ENCODE measurements at regions not wholly inside any gene's neighbourhood (a gene's known extent, or its start where the extent isn't known, plus 50 kb on each side); places are given as distances from the start of the nearest gene placed in this dataset.

DNA sequence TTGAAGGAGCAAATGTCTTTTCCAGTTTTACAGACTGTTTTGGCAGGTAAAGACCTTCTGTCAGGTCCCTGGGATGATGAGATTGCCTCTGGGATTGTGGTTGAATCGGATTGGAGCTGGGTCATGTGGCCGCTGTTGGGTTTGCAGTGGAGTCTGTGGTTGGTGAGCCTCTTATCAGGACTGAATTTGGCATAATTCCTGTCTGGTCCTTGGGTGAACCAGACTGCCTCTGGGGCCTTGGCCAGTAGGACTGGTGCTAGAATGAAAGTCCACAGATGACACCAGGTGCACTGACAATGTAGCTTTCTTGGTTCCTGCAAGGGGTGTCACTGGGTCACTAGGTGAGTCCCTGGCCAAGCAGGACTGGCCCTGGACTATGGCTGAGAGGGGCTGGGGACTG, 155.3 kb downstream of the TPH2 start:
- Histone ChIP-seq H3K79me1 (ENCODE audit: low read depth, low read length) (no peaks in the 10 kb centered on the region), H3K23me2 (ENCODE audit: low read depth, low read length) (no peaks in the 10 kb centered on the region), H3K9ac (replicated peaks in 1 of 4; ENCODE audit: extremely low read depth in 1 of 4, low read depth in 3 of 4, low read length in 3 of 4) (no peak overlapping the region), H3K18ac (ENCODE audit: extremely low read depth, low read length) (no peak overlapping the region), H2BK20ac (ENCODE audit: low read length) (no peak overlapping the region), H3K36me3 (ENCODE audit: control insufficient read depth in 2 of 4, insufficient read depth in 4 of 4, low read length in 3 of 4) (no peaks in the 10 kb centered on the region), H3K23ac (ENCODE audit: insufficient read length) (no peak overlapping the region), H2BK12ac (ENCODE audit: low read depth, low read length) (no peak overlapping the region), H3K79me2 (ENCODE audit: control insufficient read depth in 1 of 2, insufficient read depth in 2 of 2, low read length in 2 of 2) (no peaks in the 10 kb centered on the region), H4K20me1 (replicated peaks in 1 of 2; ENCODE audit: control insufficient read depth in 1 of 2, insufficient read depth in 2 of 2, low read length in 2 of 2) (no peaks in the 10 kb centered on the region), H2BK15ac (ENCODE audit: low read length) (no peak overlapping the region), H4K91ac (replicated peaks; ENCODE audit: insufficient read length, low read length) (no peak overlapping the region), H2AK5ac (ENCODE audit: low read depth, low read length) (no peak overlapping the region), H3K4me1 (replicated peaks in 1 of 4; ENCODE audit: control insufficient read depth in 3 of 4, insufficient read depth in 4 of 4, low read length in 3 of 4) (no peaks in the 10 kb centered on the region), H3K9me3 (ENCODE audit: insufficient read depth in 2 of 2, low read depth in 1 of 2, low read length in 1 of 2) (no peaks in the 10 kb centered on the region), H3K4me2 (ENCODE audit: insufficient read depth in 1 of 2, low read depth in 2 of 2, low read length in 2 of 2) (no peak overlapping the region), H3K4ac (replicated peaks; ENCODE audit: insufficient read length, low read depth, low read length) (no peak overlapping the region), H3K4me3 (ENCODE audit: extremely low read depth in 1 of 4, insufficient read depth in 2 of 4, low read depth in 3 of 4, low read length in 4 of 4) (no peak overlapping the region), H3K27me3 (replicated peaks in 1 of 4; ENCODE audit: control insufficient read depth in 3 of 4, extremely low read depth in 1 of 4, insufficient read depth in 3 of 4, low read length in 3 of 4) (no peaks in the 10 kb centered on the region), H2BK120ac (replicated peaks; ENCODE audit: low read depth, low read length) (no peak overlapping the region), H2AFZ (ENCODE audit: low read length) (no peak overlapping the region), H4K8ac (ENCODE audit: extremely low read depth, insufficient read depth, low read length) (no peak overlapping the region), H3K14ac (ENCODE audit: insufficient read length) (no peak overlapping the region), H2BK5ac (ENCODE audit: low read depth, low read length) (no peak overlapping the region), H4K5ac (ENCODE audit: insufficient read length, low read depth, low read length) (no peak overlapping the region), H3K56ac (replicated peaks; ENCODE audit: insufficient read length, low read depth, low read length) (no peak overlapping the region), H3K27ac (ENCODE audit: low read depth, low read length) (no peak overlapping the region)
- POLR2A ChIA-PET (ENCODE audit: partially characterized antibody) = no interaction called here
- 80% methylated on average over 2 of the region's 2 CpGs; no CpG with 5 or more reads in 1 of the 2 experiments for WGBS, 2 experiments (ENCODE audit: extremely low coverage in 1 of 2, insufficient coverage in 1 of 2, insufficient read length in 1 of 2, insufficient replicate concordance in 2 of 2, low coverage in 1 of 2, low lambda C conversion rate in 2 of 2, missing lambda C conversion rate in 1 of 2)
- TF ChIP-seq POLR2AphosphoS5 (IDR thresholded peaks at IDR 0.05; ENCODE audit: low read depth, low read length) (no peak), NANOG (IDR thresholded peaks at IDR 0.05; ENCODE audit: insufficient read depth, low read depth, low read length, poor library complexity, severe bottlenecking) (no peak), FOSL1 (IDR thresholded peaks at IDR 0.05; ENCODE audit: insufficient read depth, low read depth, low read length) (no peak), KDM4A (IDR thresholded peaks at IDR 0.05; ENCODE audit: low read depth, low read length, severe bottlenecking) (no peak), KDM1A (IDR thresholded peaks at IDR 0.05; ENCODE audit: borderline replicate concordance, low read length) (no peak)
- CTCF ChIA-PET (ENCODE audit: partially characterized antibody) = interaction anchor here (0.7 to 1.5 kb wide), 5 partner anchors 12 to 78 kb away, joined by 3 to 4 read pairs (median 3); no protein-coding TSS in a partner anchor
- DNase-seq (ENCODE audit: low read depth in 1 of 2, low spot score in 2 of 2) = no peak
- FAIRE-seq = no peak

Data from H1 (cell line).